ENCODE measurements at regions not wholly inside any gene's neighbourhood (a gene's known extent, or its start where the extent isn't known, plus 50 kb on each side); places are given as distances from the start of the nearest gene placed in this dataset.

DNA sequence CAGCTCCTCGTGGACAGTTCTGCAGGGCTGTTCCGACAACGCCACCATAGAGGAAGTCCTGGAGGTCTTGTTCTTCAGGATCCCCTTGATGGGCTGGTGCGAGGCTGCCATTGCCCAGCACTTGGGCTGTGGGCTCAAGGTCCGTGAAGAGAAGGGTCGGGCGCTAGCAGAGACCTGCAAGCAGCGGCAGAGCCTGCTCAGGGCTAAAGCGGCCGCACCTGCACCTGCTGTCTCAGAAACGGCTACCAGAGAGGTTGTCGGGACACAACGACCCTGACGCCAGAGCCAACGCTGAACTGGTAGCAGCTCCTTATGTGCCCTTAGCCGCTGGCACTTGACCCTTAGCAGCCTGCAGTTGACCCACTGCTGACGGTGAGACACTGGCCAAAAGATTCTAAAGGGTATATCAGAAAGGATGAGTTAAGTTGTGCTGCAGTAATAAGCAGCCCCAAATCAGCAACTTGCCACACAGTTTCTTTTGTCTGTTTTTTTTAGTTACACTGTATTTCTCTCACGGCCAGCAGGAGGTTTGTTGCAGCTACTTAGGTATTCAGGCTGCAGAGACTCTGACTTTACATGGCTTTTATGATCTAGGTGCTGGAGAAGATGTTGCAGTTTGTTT, 55.5 kb upstream of the ST6GAL2 start:
- no peak for FAIRE-seq

DNA sequence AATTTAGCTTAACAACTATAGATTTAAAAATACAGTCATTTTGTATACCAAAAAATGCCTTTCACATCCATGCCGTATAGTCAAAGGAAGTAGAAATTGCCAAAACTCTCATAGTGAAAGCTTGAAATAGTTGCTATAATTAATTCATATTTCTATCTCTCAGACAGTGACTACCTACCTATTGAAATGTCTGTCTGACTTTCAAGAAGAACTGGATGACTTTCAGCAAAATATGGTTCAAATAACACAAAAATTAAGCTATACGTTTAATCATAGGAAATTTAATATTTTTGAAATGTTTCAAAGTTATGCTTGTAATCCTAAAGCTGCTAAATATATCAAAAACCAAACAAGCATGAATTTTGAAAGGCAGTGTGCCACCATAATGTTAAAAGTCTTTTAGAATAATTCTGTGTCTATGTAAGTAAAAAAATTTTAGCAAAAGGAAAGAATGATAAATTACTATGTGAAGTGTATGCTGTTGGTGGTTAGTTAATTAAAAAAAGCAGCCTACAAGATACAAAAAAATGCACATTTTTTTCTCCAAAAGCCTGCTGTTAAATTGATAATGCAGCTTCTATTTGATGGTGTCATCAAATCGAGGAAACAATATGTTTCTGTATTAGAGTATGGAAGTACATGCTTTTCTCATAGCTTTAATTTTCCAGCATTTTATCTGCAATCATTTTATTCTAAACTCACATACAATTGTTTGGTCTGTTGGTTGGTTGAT, 57.7 kb upstream of the ST6GAL2 start:
- no peak for FAIRE-seq

DNA sequence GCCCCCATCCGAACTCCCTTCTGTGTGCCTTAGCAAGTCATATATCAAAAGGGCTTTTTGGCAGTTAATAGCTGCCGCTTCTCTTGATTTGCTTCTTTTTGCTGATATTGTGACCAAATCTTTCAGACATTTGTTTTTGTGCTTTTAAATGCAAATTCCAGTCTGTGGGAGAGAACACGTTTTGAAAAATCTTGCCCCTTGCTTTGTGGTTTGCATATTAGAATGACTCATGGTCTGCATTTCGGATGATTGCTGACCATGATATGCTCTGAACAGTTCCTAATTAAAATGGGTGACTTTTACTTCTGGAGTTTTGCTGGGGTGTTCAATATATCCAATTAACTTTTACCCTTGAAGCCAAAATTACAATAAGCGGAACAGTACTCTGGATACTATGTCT, 58.2 kb upstream of the ST6GAL2 start:
- FAIRE-seq = no peak

DNA sequence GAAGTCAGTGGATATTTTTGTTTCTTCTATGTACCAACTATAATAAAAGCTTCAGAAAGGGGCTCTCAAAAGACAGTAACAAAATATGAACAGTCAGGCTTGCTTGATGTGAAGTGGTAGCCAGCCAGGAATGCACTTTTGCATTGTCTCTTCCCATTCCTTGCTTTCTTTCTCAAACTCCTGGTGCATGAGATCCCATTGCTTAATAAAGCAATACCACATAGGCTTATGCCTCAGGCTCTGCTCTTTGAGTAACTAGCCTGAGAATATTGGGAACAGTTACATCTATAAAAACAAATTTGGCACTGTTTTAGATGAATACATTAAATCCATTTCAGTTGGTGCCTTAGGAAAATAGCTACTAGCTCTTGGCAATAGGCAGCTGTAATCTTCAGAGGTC, 62.6 kb upstream of the ST6GAL2 start:
- FAIRE-seq = no peak

DNA sequence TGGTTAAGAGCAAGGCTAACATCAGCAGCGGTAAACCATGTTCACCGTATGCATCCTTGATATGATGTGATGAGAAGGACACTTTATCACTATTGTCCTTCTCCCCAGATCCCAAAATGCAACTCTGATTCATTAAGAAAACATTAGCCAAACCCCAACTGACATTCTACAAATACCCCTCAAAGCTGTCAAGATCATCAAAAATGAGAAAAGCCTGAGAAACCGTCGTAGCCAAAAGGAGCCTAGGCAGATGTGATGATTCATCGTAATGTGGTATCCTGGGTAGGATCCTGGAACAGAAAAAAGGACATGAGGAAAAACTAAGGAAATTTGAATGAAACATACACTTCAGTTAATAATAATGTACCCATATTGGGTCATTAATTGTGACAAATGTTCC, 67.3 kb upstream of the ST6GAL2 start:
- FAIRE-seq = no peak

DNA sequence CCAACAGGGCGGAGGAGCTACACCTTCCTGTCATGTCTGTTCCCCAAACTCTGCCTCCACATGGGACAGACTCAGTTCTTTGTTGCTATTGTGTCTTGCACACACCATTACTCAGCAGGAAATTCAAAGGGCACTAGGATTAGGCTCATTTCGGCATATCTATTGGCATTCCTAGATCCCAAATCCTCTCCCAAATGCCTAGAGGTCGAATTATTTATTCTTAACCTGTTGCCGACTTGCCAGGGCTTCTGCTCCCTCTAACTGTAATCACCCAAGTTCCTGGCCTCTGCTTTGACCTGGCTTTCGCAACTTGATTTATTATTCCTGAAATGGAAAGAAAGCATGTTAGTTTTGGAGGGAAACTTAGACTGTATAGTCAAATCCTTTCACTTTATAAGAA, 67.8 kb upstream of the ST6GAL2 start:
- FAIRE-seq = no peak

DNA sequence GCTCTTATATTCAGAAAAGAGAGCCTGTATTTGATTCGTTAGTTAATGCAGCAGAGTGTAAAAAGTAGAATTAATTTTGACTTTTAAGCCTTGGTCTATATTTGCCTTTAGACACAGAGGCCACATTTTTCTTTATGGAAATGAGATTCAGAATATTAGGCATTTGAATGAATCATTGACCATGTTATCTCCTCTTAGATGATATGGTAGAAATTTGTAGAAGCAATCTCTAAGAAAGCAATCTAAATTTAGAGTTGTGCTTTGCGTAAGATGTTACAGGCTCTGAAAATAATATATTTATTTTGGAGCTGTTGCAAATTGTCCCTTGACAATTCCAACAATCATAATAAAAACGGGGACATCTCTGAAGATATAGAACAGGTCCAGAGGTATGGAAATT, 68.3 kb upstream of the ST6GAL2 start:
- no peak for FAIRE-seq

DNA sequence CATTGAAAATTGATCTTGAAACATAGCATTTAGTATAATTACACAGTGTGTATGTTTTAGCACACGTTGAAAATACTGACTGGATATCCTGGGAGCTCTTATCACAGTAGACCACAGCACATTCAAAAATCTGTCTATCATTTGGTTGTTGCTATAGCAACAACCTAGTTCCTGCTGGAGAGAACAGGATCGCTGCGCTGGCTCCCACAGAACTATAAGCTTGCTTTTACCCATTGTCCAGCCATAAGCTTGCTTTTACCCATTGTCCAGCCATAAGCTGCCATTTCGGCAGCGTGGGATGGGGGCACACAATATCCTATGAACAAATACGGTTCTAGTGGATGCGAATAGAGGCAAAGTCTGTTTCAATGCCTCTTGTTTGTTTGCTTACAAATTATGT, 70.4 kb upstream of the ST6GAL2 start:
- no peak for FAIRE-seq

DNA sequence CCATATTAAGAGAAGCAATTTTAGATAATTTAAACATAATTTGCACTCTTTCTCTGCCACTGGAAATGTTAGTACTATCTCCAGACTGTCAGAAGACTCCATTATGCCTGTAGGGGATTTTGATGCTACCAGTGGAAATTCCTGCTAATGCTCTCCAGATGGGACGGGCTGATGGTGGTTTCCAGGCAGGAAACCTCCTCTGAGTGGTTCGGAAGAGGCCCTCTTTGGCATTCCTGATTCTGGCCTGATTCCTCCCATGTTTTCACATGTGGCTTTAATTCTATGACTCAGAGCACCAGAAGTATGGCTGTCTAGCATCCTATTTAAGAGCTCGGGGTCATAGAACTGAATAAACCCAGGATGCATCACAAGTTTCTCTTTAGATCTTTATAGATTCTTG, 70.9 kb upstream of the ST6GAL2 start:
- FAIRE-seq = no peak

DNA sequence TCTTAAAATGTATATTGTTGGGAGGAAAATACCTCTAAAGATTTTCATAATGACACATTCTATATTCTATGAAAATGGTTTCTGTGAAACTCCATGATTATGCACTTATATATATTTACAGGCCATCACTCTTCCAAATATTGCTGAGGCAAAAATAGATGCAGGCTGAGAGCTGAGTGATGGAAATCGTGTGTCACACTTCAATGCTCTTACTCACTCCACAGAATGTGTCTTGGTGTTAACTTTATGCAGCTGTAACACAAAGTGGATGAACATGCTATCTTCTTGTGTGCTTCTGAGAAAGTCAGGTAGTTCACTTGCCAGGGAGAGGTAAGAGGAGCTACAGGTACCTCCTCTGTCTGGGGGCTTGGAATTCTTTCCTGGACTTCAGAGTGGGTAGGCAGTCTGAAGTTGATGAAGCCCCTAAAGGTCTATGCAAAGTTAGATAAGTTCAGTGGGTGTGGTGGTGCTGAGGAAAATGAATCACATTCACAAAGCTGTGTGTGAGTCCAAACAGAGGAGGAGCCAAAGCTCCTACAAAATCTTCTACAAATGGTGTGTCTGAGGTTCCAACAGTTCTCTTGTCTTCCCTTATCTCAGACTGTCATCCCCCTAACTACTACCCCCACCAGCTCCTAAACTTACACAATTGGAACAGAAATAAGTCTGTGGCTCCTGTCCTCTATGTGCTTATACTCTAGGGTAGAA, 74.2 kb upstream of the ST6GAL2 start:
- FAIRE-seq = no peak

DNA sequence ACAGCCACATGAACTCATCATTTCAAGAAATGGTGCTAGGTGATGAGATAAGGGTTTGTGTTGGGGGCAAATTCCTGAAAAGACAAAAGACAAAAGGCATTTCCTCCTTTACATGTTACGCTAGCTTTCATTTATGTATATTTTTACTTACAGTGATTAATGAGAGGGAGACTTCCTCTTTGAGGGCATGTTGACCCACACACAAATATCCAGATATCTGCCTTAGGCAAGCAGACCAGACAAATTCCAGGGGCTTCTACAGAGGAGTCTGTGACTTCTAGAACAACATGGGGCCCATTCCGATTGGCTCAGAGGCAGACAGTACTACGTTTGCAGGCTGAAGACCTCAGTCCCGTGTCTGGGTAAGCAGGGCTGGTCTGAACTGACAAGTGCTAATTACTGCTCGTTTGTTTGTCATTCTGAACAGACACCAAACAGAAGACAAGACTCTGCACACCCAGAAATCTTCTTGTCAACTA, 74.8 kb upstream of the ST6GAL2 start:
- no peak for FAIRE-seq

DNA sequence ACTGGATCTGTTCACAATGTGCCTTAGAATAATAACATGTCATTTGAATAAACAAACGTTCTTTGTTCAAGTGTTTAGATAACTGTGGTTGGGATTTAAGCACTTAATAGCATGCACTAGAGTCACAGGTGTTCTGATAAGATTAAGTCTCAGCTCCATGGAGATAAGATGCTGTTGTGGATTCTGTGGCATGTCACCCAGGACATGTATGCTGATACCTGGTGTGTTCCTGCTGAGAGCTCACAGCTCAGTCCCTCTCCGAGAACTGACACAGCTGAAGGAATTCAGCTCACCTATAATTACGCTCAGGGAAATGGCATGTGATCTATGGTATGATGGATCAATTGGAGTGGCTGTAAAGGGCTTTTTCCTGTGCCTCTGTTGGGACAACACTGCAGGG, 75.4 kb upstream of the ST6GAL2 start:
- no peak for FAIRE-seq

DNA sequence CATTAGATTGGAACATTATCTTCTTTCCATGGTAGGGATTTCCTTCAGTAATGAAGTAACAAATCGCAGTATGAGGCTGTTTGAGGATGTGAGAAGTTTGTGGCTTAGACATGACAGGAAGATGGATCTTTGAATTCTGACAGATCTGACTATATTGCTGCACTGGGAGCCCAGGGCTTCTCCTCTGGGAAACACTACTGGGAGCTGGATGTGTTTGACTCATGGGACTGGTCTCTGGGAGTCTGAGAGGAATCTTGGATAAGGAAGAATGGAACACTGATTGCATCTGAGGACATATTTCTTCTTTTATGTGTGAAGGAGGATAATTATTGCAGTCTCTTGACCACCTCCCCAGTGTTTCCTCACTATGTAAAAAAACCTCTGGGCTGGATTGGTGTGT, 77.2 kb upstream of the ST6GAL2 start:
- FAIRE-seq = no peak

DNA sequence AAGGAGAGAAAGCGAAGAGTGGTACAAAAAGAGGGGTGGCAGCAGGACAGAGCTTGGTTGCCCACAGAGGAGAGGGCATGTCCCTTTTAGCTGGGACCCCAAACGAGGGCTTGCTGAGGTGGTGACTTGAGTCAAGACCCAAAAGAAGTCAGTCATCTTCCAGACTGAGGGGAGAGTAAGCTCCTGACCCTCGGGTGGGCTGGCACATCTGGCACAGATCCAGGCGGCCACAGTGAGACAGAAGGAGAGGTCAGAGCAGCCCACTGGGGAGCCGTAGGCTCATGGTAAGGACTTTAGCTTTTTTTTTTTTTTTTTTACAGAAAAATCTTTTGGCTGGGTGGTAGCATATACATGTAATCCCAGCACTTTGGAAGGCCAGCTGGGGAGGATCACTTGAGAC, 77.9 kb upstream of the ST6GAL2 start:
- no peak for FAIRE-seq

DNA sequence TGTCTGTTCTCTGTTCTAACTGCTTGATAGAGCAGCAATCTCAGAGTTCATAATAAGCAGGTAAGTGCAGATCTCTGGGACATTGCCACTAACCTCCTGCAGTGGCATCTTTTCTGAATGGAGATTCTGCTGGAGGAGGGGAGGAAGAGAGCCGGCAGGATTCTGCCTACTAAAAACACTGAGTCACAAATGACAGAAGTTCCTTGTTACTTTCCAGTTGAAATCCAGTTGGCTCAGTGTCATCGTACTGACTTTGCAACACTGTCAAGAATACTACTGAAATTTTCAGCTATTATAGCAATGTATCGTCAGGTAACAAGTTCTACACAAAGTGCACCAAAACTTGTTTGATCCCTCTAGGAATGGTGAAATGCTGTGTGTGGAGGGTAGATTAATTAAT, 79.6 kb upstream of the ST6GAL2 start:
- no peak for FAIRE-seq

DNA sequence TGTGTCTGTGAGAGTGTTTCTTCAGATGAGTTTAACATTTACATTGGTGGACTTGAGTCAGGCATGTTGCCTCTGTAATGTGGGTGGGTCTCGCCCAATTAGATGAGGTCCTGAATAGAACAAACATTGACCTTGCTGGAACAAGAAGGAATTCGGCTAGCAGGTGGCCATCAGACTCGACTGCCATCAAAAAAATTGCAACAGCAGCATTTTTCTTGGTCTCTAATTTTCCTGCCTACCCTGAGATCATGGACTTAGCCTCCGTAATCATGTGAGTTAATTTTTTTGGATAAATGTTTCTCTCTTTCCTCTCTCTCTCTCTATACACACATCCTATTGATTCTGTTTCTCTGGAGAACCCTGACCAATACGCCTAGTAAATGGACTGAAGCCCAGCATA, 83.8 kb upstream of the ST6GAL2 start:
- no peak for FAIRE-seq

DNA sequence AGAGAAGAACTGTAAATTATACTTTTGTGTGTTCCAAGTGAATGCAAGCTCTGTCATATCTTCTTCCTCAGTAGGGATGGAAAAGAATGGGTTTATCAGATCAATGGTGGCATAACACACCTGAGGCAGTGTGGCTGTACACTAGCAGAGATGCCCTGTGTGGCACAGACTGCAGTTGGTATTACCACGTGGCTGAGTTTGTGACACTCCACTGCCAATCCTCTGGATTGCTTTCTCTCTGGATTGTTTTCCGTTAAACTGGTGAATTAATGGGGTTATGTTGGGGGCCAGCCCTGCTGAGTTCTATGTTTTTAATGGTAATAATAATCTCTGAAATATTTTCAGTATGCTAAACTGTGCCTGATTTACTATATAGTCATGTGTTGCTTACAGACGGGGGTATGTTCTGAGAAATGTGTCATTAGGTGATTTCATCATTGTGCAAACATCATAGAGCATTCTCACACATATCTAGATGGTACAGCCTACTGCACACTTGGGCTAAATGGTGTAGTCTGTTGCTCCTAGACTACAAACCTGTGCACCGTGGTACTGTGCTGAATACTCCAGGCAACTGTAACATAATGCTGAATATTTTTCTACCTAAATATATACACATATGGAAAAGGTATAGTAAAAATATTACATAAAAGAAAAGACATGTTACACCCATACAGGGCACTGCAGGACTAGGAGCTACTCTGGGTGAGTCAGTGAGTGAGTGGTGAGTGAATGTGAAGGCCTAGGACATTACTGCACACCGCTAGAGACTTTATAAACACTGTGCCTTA, 84.7 kb upstream of the ST6GAL2 start:
- FAIRE-seq = no peak

DNA sequence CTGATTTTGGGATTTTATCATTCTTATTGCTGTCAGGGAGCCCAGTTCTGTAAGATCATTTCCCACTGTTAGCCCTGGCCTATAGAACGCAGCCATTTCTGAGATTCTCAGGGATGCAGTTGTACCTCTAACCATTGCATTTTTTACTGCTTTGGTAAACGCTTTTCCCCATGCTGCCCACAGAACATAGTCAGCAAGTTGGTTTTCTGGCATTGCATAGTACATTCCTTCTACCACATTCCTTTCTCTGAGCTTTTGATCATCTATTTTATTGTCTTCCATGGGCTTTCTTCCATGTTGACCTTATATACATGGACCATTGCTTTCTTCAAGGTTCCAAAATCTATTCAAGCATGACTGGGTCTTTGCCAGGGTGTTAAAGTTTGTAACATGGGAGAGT, 86.8 kb upstream of the ST6GAL2 start:
- FAIRE-seq = no peak

DNA sequence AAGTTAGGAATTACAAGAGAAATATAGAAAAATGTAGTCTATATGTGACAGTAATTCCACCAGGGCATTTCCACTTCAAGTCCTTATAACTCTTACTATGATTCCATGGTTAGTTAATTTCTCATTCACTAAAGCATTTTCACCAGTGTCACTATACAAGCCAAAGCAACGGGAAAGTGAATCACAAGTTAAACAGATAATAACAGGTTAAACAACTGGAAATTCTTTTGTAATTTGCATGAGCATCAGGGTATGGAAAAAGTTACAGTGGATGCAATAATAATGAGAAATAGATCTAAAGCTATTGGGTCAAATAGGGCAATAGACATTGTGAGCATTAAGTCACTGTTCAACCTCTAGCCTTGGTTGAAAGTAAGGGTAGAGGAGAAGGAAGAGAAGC, 88.9 kb upstream of the ST6GAL2 start:
- FAIRE-seq = no peak

DNA sequence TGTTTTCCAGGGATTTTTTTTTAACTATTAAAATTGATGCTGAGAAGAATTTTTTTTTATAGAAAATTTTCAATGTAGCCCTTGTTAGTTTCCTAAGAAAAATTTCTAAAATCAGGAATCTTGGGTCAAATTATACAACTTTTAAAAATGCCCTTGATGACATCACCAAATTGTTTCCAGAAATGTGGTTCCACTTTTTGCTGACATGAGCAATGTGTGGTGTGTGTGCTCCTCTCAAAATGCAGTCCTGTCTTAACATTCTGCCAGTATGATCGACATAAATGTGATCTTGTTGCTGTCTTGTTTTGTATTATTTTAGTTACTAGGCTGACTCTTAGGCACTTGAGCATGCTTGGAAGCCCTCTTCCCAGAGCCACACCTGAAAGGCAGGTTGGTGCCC, 89.7 kb upstream of the ST6GAL2 start:
- FAIRE-seq = no peak

DNA sequence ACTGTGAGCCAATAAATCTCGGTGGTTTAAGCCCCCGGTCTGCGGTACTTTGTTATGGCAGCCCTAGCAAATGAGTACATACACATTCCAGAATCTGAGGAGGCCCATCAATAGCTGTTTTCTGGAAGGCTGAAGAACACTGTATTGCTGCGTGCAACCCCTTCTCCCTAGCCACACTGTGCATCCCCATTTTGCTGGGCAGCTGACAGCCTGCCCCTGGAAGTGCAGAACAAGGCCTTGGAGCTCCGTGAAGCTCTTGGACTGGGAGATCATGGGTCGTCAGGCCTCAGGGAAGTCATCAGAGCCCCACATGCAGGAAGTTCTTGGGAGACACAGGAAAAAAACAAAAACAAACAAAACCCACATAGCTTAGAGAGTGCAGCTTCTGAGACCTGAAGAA, 90.6 kb upstream of the ST6GAL2 start:
- no peak for FAIRE-seq

DNA sequence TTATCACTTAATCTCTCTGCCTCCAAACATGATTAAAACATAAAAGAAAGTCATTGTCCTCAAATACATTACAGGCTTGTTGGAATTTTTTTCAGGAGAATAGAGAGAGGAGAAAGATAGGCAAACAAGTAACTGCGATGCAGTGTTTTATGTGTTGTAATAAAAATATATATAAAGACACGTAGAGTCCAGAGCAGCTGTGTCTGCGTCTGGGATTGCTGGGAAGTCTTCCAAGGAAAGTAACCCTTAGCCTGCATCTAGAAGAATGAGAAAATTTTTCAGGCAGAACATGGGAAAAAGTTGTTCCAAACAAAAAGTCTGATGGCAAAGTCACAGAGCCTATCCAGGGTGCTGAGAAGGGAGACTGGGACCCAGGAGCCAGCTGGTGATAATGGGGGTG, 91.8 kb upstream of the ST6GAL2 start:
- FAIRE-seq = no peak

DNA sequence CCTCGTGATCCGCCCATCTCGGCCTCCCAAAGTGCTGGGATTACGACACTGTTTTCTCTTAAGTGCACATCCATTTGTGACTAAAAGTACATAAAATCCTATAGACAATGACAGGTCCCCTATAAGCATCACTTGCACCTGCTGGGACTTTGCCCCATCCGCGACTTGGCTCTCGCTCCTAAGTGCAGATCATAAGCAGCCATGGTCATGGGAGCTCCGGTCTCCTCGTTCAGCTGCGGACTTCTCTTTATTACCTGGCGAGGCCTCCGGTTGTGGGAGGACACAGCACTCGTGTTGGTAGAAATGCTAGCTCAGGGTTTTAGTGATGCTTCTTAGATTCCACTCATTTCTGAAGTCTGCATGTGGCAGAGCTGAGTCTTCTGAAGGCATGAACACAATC, 92.7 kb upstream of the ST6GAL2 start:
- no peak for FAIRE-seq

DNA sequence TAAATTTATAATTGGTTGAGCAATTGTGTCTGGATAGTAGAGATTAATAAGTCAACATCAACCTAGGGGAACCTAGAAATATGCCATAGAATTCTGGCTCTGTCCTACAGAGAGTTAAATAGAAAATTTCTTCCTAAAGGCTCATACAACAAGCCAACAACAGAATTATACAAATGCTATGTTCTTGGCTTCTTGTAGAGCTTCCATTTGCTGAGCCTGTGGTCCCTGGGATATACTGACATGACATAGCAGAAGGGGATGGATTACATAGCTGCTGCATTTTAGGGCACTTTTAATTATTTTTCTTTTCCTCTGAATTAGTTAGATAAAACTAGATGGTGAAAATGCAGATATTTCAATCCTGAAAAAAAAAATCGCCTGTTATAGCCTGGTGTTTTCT, 95.5 kb upstream of the ST6GAL2 start:
- FAIRE-seq = no peak
